GM12878 (cell line): ENCODE measurements at regions not wholly inside any gene's neighbourhood (a gene's known extent, or its start where the extent isn't known, plus 50 kb on each side); places are given as distances from the start of the nearest gene placed in this dataset.

Source experiments
- ATAC-seq: fragments of 200-7000 bp; cut with Tn5 transposase; 3 replicates; pipeline ENCODE4 v1.9.1; 2020; ENCODE audit warnings: mild to moderate bottlenecking, moderate library complexity
- BruUV-seq: library from RNA; stranded (reverse); fragments of 400-500 nt; replicated peaks from 2 replicates; lab custom pipeline; 2021; lab: Mats Ljungman, UMichigan
- CTCF ChIA-PET: fragments of 300-600 bp; sonication (Branson Sonifier 250); formaldehyde crosslinking; extraction: SDS; loops from one replicate; lab custom pipeline; 2021; ENCODE audit warnings: inconsistent platforms; lab: Yijun Ruan, JAX
- POLR2A ChIA-PET: fragments of 350-600 bp; formaldehyde crosslinking; extraction: SDS; loops from one replicate; lab custom pipeline; 2021; ENCODE audit warnings: inconsistent platforms; lab: Charles Lee
- RAD21 ChIA-PET: fragments of 300-600 bp; sonication (Branson Sonifier 250); formaldehyde crosslinking; loops from one replicate; lab custom pipeline; 2023; ENCODE audit warnings: antibody characterized with exemption; ENCODE audit not compliant: unreplicated experiment; lab: Charles Lee
- SMC1A ChIA-PET: fragments of 300-600 bp; sonication (Branson Sonifier 250); formaldehyde crosslinking; loops from one replicate; lab custom pipeline; 2023; ENCODE audit not compliant: unreplicated experiment, uncharacterized antibody; lab: Charles Lee
- DNase-seq: peaks from one replicate; pipeline ENCODE4 v3.0.0-alpha.2; 2011; ENCODE audit warnings: low read depth, low spot score
- FAIRE-seq: peaks from 3 replicates; lab custom pipeline; 2011; peaks lifted over from hg19 to GRCh38; lab: Jason Lieb, UNC
- H2AFZ ChIP-seq: 2 replicates; pipeline ENCODE4 v1.6.0; 2011; ENCODE audit warnings: low read depth, low read length, control low read depth; ENCODE audit not compliant: control insufficient read depth
- H3K27ac ChIP-seq: 2 replicates; pipeline ENCODE4 v1.5.1; 2011; ENCODE audit warnings: control low read depth; ENCODE audit not compliant: control insufficient read depth, insufficient read depth
- H3K27me3 ChIP-seq, 2 experiments: replicated peaks in 1 of 2; 2 replicates each; pipeline versions ENCODE4 v1.6.0 to v1.6.1; 2011; ENCODE audit warnings: low read length in 1 of 2; ENCODE audit not compliant: control insufficient read depth in 2 of 2, insufficient read depth in 2 of 2
- H3K36me3 ChIP-seq, 2 experiments: 2 replicates each; pipeline ENCODE4 v1.5.1; 2011; ENCODE audit warnings: low read length in 1 of 2; ENCODE audit not compliant: control insufficient read depth in 2 of 2, insufficient read depth in 2 of 2
- H3K4me1 ChIP-seq: 2 replicates; pipeline ENCODE4 v1.6.1; 2011; ENCODE audit warnings: mild to moderate bottlenecking, low read length, moderate library complexity, mixed read lengths; ENCODE audit not compliant: control insufficient read depth, insufficient read depth
- H3K4me2 ChIP-seq: 2 replicates; pipeline ENCODE4 v1.6.0; 2011; ENCODE audit warnings: control low read depth; ENCODE audit not compliant: control insufficient read depth, insufficient read depth
- H3K4me3 ChIP-seq: fragments of 200-600 bp; sonication (generic); 2 replicates; pipeline ENCODE4 v1.5.1; 2016
- H3K79me2 ChIP-seq: 2 replicates; pipeline ENCODE4 v1.6.0; 2011; ENCODE audit warnings: low read length; ENCODE audit not compliant: control insufficient read depth, insufficient read depth
- H3K9ac ChIP-seq: 2 replicates; pipeline ENCODE4 v1.8.0; 2011; ENCODE audit warnings: low read length, control low read depth, mixed read lengths; ENCODE audit not compliant: control insufficient read depth, insufficient read depth
- H3K9me3 ChIP-seq: replicated peaks from 3 replicates; pipeline ENCODE4 v1.5.1; 2011; ENCODE audit warnings: mild to moderate bottlenecking, low read length; ENCODE audit not compliant: control insufficient read depth, insufficient read depth
- H4K20me1 ChIP-seq: 2 replicates; pipeline ENCODE4 v1.6.0; 2011; ENCODE audit not compliant: control insufficient read depth, insufficient read depth
- CTCF ChIP-seq, 3 experiments: IDR thresholded peaks in 2 of 3; conservative IDR thresholded peaks in 1 of 3; 2 replicates each; pipeline ENCODE4 v1.5.1; 2011; ENCODE audit warnings: low read depth in 3 of 3, low read length in 3 of 3, mild to moderate bottlenecking in 3 of 3, control low read depth in 2 of 3, moderate library complexity in 2 of 3, inconsistent platforms in 1 of 3, mixed read lengths in 1 of 3; ENCODE audit not compliant: control insufficient read depth in 2 of 3, insufficient read depth in 1 of 3; ENCODE audit errors: extremely low read depth in 1 of 3
- EZH2 ChIP-seq: IDR thresholded peaks from 2 replicates; pipeline ENCODE4 v1.6.1; 2012; ENCODE audit warnings: low read depth, mild to moderate bottlenecking, control low read depth, inconsistent platforms, low read length, borderline replicate concordance; ENCODE audit not compliant: control insufficient read depth
- GATAD2B ChIP-seq: fragments of 450-650 bp; conservative IDR thresholded peaks from 2 replicates; pipeline ENCODE4 v1.6.1; 2017; ENCODE audit warnings: low read depth, mild to moderate bottlenecking, moderate library complexity
- NKRF ChIP-seq: fragments of 450-650 bp; conservative IDR thresholded peaks from 2 replicates; pipeline ENCODE4 v1.6.1; 2017; ENCODE audit warnings: mild to moderate bottlenecking, moderate library complexity
- RELA ChIP-seq: fragments of 450-650 bp; IDR thresholded peaks from 2 replicates; pipeline ENCODE4 v1.8.0; 2014; ENCODE audit warnings: borderline replicate concordance; ENCODE audit not compliant: partially characterized antibody
- SIN3A ChIP-seq: IDR thresholded peaks from 2 replicates; pipeline ENCODE4 v1.6.1; 2012; ENCODE audit warnings: low read depth, low read length, improper control_type of control experiment
- SMC3 ChIP-seq: IDR thresholded peaks from 2 replicates; pipeline ENCODE4 v1.6.1; 2011; ENCODE audit warnings: low read length, improper control_type of control experiment, borderline replicate concordance
- SUZ12 ChIP-seq: fragments of 200-600 bp; sonication (generic); IDR thresholded peaks from one replicate; pipeline ENCODE4 v1.6.1; 2018; ENCODE audit warnings: antibody characterized with exemption, mild to moderate bottlenecking; ENCODE audit not compliant: unreplicated experiment
- ZSCAN29 ChIP-seq: fragments of 450-650 bp; IDR thresholded peaks from 2 replicates; pipeline ENCODE4 v1.6.1; 2017; ENCODE audit warnings: mild to moderate bottlenecking, moderate library complexity
- WGBS: methylation state at CpG from one replicate; pipeline ENCODE4 v1.1.6; 2016; ENCODE audit warnings: low lambda C conversion rate; ENCODE audit not compliant: insufficient replicate concordance, insufficient coverage; ENCODE audit errors: missing lambda C conversion rate; 5-methylcytosine and 5-hydroxymethylcytosine counted together
- in situ Hi-C: fragments of 300-500 bp; cut with MboI; formaldehyde crosslinking; loops from 9 replicates; pipeline ENCODE4 v1.14.3; 2018; ENCODE audit warnings: mixed read lengths
- intact Hi-C: fragments of 100-400 bp; cut with micrococcal nuclease; formaldehyde crosslinking; loops from one replicate; pipeline ENCODE4 v1.14.2; 2022; ENCODE audit not compliant: unreplicated experiment
- TF ChIP-seq, protein P1 (sequence below): fragments of 450-650 bp; IDR thresholded peaks from 2 replicates; pipeline ENCODE4 v1.6.1; 2016; ENCODE audit warnings: mild to moderate bottlenecking, moderate library complexity, borderline replicate concordance
- TF ChIP-seq, protein P2 (sequence below): fragments of 450-650 bp; IDR thresholded peaks from 2 replicates; pipeline ENCODE4 v1.6.1; 2017; ENCODE audit warnings: borderline replicate concordance
- TF ChIP-seq, protein P3 (sequence below): IDR thresholded peaks from 2 replicates; pipeline ENCODE4 v1.6.1; 2012; ENCODE audit warnings: low read length, inconsistent platforms

DNA sequence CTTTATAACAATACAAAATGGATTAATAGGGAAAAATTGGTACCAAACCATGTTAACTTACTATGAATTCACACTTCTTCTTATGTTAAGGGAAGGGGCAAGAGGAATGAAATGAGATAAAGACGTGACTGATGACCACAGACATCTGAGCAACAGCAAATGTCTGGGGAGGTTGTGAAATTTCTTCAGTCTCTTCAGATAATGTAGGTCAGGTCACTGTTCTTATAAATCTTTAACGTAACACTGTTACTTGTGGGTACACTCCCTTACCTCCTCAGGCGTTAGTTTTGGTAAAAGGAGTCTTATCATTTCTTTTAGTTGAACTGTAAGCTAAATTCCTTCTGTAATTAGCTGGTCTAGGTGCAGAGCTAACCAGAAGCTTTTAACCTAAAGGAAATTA is 405.0 kb upstream of the LRFN5 start:
- Histone ChIP-seq H3K9ac (no peak overlapping the region), H3K36me3 (no peaks in the 10 kb centered on the region), H3K9me3 (no peaks in the 10 kb centered on the region), H4K20me1 (no peaks in the 10 kb centered on the region), H3K4me2 (no peak overlapping the region), H3K27me3 (no peaks in the 10 kb centered on the region), H3K27ac (no peak overlapping the region), H2AFZ (no peak overlapping the region), H3K4me3 (no peak overlapping the region), H3K4me1 (no peaks in the 10 kb centered on the region), H3K79me2 (no peaks in the 10 kb centered on the region)
- 31% methylated on average over 3 of the region's 3 CpGs for WGBS
- BruUV-seq = no TSS peak
- POLR2A ChIA-PET = no interaction called here
- SMC1A ChIA-PET = no interaction called here
- in situ Hi-C loops = no loop called here
- no peak for DNase-seq
- intact Hi-C loops = no loop called here
- ATAC-seq = no peak
- CTCF ChIA-PET = no interaction called here
- no peak for FAIRE-seq
- RAD21 ChIA-PET = no interaction called here
- TF ChIP-seq RELA (no peak), CTCF (IDR thresholded peaks at IDR 0.05 in 2 of 3, conservative IDR thresholded peaks at IDR 0.05 in 1 of 3; ENCODE audit: control insufficient read depth in 2 of 3, extremely low read depth in 1 of 3, insufficient read depth in 1 of 3, low read depth in 3 of 3, low read length in 3 of 3) (no peak), NKRF (no peak), SMC3 (no peak), EZH2 (no peak), GATAD2B (no peak), SIN3A (no peak), ZSCAN29 (no peak), SUZ12 (no peak)
- TF ChIP-seq, protein P1, sequence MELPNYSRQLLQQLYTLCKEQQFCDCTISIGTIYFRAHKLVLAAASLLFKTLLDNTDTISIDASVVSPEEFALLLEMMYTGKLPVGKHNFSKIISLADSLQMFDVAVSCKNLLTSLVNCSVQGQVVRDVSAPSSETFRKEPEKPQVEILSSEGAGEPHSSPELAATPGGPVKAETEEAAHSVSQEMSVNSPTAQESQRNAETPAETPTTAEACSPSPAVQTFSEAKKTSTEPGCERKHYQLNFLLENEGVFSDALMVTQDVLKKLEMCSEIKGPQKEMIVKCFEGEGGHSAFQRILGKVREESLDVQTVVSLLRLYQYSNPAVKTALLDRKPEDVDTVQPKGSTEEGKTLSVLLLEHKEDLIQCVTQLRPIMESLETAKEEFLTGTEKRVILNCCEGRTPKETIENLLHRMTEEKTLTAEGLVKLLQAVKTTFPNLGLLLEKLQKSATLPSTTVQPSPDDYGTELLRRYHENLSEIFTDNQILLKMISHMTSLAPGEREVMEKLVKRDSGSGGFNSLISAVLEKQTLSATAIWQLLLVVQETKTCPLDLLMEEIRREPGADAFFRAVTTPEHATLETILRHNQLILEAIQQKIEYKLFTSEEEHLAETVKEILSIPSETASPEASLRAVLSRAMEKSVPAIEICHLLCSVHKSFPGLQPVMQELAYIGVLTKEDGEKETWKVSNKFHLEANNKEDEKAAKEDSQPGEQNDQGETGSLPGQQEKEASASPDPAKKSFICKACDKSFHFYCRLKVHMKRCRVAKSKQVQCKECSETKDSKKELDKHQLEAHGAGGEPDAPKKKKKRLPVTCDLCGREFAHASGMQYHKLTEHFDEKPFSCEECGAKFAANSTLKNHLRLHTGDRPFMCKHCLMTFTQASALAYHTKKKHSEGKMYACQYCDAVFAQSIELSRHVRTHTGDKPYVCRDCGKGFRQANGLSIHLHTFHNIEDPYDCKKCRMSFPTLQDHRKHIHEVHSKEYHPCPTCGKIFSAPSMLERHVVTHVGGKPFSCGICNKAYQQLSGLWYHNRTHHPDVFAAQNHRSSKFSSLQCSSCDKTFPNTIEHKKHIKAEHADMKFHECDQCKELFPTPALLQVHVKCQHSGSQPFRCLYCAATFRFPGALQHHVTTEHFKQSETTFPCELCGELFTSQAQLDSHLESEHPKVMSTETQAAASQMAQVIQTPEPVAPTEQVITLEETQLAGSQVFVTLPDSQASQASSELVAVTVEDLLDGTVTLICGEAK = no peak
- TF ChIP-seq, protein P2, sequence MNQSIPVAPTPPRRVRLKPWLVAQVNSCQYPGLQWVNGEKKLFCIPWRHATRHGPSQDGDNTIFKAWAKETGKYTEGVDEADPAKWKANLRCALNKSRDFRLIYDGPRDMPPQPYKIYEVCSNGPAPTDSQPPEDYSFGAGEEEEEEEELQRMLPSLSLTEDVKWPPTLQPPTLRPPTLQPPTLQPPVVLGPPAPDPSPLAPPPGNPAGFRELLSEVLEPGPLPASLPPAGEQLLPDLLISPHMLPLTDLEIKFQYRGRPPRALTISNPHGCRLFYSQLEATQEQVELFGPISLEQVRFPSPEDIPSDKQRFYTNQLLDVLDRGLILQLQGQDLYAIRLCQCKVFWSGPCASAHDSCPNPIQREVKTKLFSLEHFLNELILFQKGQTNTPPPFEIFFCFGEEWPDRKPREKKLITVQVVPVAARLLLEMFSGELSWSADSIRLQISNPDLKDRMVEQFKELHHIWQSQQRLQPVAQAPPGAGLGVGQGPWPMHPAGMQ = no peak
- TF ChIP-seq, protein P3, sequence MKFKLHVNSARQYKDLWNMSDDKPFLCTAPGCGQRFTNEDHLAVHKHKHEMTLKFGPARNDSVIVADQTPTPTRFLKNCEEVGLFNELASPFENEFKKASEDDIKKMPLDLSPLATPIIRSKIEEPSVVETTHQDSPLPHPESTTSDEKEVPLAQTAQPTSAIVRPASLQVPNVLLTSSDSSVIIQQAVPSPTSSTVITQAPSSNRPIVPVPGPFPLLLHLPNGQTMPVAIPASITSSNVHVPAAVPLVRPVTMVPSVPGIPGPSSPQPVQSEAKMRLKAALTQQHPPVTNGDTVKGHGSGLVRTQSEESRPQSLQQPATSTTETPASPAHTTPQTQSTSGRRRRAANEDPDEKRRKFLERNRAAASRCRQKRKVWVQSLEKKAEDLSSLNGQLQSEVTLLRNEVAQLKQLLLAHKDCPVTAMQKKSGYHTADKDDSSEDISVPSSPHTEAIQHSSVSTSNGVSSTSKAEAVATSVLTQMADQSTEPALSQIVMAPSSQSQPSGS = no peak
